HCT116 (cell line): ENCODE measurements at regions not wholly inside any gene's neighbourhood (a gene's known extent, or its start where the extent isn't known, plus 50 kb on each side); places are given as distances from the start of the nearest gene placed in this dataset.

Experiments
- ATAC-seq: fragments of 200-7000 bp; cut with Tn5 transposase; 2 replicates; pipeline ENCODE4 v1.9.1; 2020; ENCODE audit warnings: mild to moderate bottlenecking, moderate library complexity
- BruUV-seq: library from RNA; stranded (reverse); fragments of 400-500 nt; replicated peaks from 2 replicates; lab custom pipeline; 2021; lab: Mats Ljungman, UMichigan
- CTCF ChIA-PET: fragments of 300-600 bp; sonication (Branson Sonifier 250); formaldehyde crosslinking; loops from one replicate; lab custom pipeline; 2021; ENCODE audit warnings: antibody characterized with exemption; lab: Charles Lee
- POLR2A ChIA-PET: fragments of 300-600, 350-600 bp; sonication (Branson Sonifier 250); formaldehyde crosslinking; loops from one replicate; lab custom pipeline; 2021; ENCODE audit warnings: antibody characterized with exemption; lab: Charles Lee
- RAD21 ChIA-PET, 2 experiments: fragments of 300-600 bp; sonication (Branson Sonifier 250); formaldehyde crosslinking; loops; one replicate each; lab custom pipeline; 2023; ENCODE audit warnings: low total read pairs in 2 of 2; ENCODE audit not compliant: uncharacterized antibody in 2 of 2, unreplicated experiment in 2 of 2, low non-redundant PET in 1 of 2; lab: Charles Lee
- DNase-seq: peaks from one replicate; pipeline ENCODE4 v3.0.0-alpha.2; 2010; ENCODE audit warnings: low read depth, low spot score
- H2AFZ ChIP-seq: fragments of 200-600 bp; shearing (Covaris generic), sonication (generic); 2 replicates; pipeline ENCODE4 v1.6.1; 2017; ENCODE audit warnings: low read depth, mixed run types, mixed read lengths, antibody characterized with exemption, low read length; ENCODE audit not compliant: poor library complexity, severe bottlenecking
- H3K27ac ChIP-seq: 2 replicates; pipeline ENCODE4 v1.5.1; 2012; ENCODE audit warnings: low read depth, low read length
- H3K27me3 ChIP-seq: fragments of 200-600 bp; sonication (generic); 2 replicates; pipeline ENCODE4 v1.6.1; 2016; ENCODE audit warnings: mixed run types, low read length, mixed read lengths; ENCODE audit not compliant: insufficient read depth
- H3K36me3 ChIP-seq, 2 experiments: fragments of 200-500 bp in 1 of 2; fragments of 200-600 bp in 1 of 2; sonication (Bioruptor generic) in 1 of 2; sonication (generic) in 1 of 2; 2 replicates each; pipeline versions ENCODE4 v1.5.1 to v1.6.1; 2014 to 2016; ENCODE audit warnings: low read length in 2 of 2, inconsistent platforms in 1 of 2, mixed read lengths in 1 of 2, mixed run types in 1 of 2; ENCODE audit not compliant: insufficient read depth in 2 of 2, control insufficient read depth in 1 of 2
- H3K4me1 ChIP-seq, 2 experiments: fragments of 200-600 bp in 1 of 2; sonication (generic) in 1 of 2; 2 replicates each; pipeline versions ENCODE4 v1.5.1 to v1.6.1; 2012 to 2017; ENCODE audit warnings: low read length in 2 of 2, inconsistent platforms in 1 of 2, mild to moderate bottlenecking in 1 of 2, mixed read lengths in 1 of 2, mixed run types in 1 of 2, moderate library complexity in 1 of 2; ENCODE audit not compliant: insufficient read depth in 2 of 2, control insufficient read depth in 1 of 2
- H3K4me2 ChIP-seq: fragments of 200-600 bp; sonication (generic); 2 replicates; pipeline ENCODE4 v1.6.1; 2017; ENCODE audit warnings: mixed run types, low read length, mixed read lengths
- H3K4me3 ChIP-seq, 2 experiments: fragments of 200-600 bp in 1 of 2; sonication (generic) in 1 of 2; replicated peaks in 1 of 2; 2 replicates each; pipeline ENCODE4 v1.5.1; 2011 to 2016; ENCODE audit warnings: low read length in 2 of 2, control low read depth in 1 of 2, low read depth in 1 of 2, mild to moderate bottlenecking in 1 of 2, mixed read lengths in 1 of 2, mixed run types in 1 of 2
- H3K79me2 ChIP-seq: fragments of 200-600 bp; sonication (generic); 2 replicates; pipeline ENCODE4 v1.6.1; 2017; ENCODE audit warnings: mild to moderate bottlenecking, mixed run types, low read length, moderate library complexity, mixed read lengths; ENCODE audit not compliant: insufficient read depth
- H3K9ac ChIP-seq: fragments of 200-600 bp; sonication (generic); 2 replicates; pipeline ENCODE4 v1.6.1; 2016; ENCODE audit warnings: low read length, mixed read lengths
- H3K9me2 ChIP-seq: fragments of 200-600 bp; sonication (generic), shearing (Covaris generic); 2 replicates; pipeline ENCODE4 v1.6.1; 2017; ENCODE audit warnings: mixed run types, mild to moderate bottlenecking, moderate library complexity; ENCODE audit not compliant: insufficient read depth
- H3K9me3 ChIP-seq, 2 experiments: fragments of 200-500 bp in 1 of 2; fragments of 200-600 bp in 1 of 2; sonication (Bioruptor generic) in 1 of 2; sonication (generic) in 1 of 2; 2 replicates each; pipeline ENCODE4 v1.6.1; 2014 to 2017; ENCODE audit warnings: low read length in 2 of 2, mixed read lengths in 2 of 2, inconsistent platforms in 1 of 2, low read depth in 1 of 2, mild to moderate bottlenecking in 1 of 2, mixed run types in 1 of 2, moderate library complexity in 1 of 2; ENCODE audit not compliant: control insufficient read depth in 1 of 2, insufficient read depth in 1 of 2
- H4K20me1 ChIP-seq: fragments of 200-600 bp; sonication (generic), shearing (Covaris generic); 2 replicates; pipeline ENCODE4 v1.6.1; 2017; ENCODE audit warnings: mixed run types, mild to moderate bottlenecking, moderate library complexity; ENCODE audit not compliant: insufficient read depth
- CBX3 ChIP-seq: IDR thresholded peaks from 2 replicates; pipeline ENCODE4 v1.6.1; 2012; ENCODE audit warnings: low read depth
- CEBPB ChIP-seq: IDR thresholded peaks from 2 replicates; pipeline ENCODE4 v1.6.1; 2012; ENCODE audit warnings: low read depth
- CTCF ChIP-seq, 3 experiments: fragments of 200-600 bp in 1 of 3; sonication (generic) in 1 of 3; IDR thresholded peaks in 2 of 3; conservative IDR thresholded peaks in 1 of 3; 2 replicates each; pipeline ENCODE4 v1.5.1; 2012 to 2017; ENCODE audit warnings: low read depth in 2 of 3, low read length in 2 of 3, antibody characterized with exemption in 1 of 3, borderline replicate concordance in 1 of 3, control low read depth in 1 of 3, mild to moderate bottlenecking in 1 of 3, mixed read lengths in 1 of 3, mixed run types in 1 of 3, moderate library complexity in 1 of 3; ENCODE audit not compliant: insufficient read depth in 1 of 3
- EGR1 ChIP-seq: IDR thresholded peaks from 2 replicates; pipeline ENCODE4 v1.6.1; 2012; ENCODE audit warnings: low read depth
- ELF1 ChIP-seq: IDR thresholded peaks from 2 replicates; pipeline ENCODE4 v1.6.1; 2012; ENCODE audit warnings: low read depth, borderline replicate concordance
- EZH2 ChIP-seq: fragments of 200-600 bp; sonication (generic); IDR thresholded peaks from 2 replicates; pipeline ENCODE4 v1.6.1; 2017; ENCODE audit warnings: antibody characterized with exemption, mixed run types
- FOSL1 ChIP-seq: IDR thresholded peaks from 2 replicates; pipeline ENCODE4 v1.6.1; 2012; ENCODE audit warnings: low read depth
- JUND ChIP-seq: IDR thresholded peaks from 2 replicates; pipeline ENCODE4 v1.6.1; 2012
- POLR2A ChIP-seq: IDR thresholded peaks from 2 replicates; pipeline ENCODE4 v1.7.0; 2011; ENCODE audit warnings: borderline replicate concordance; ENCODE audit not compliant: insufficient read depth, insufficient read length; ENCODE audit errors: extremely low read depth
- POLR2AphosphoS5 ChIP-seq: IDR thresholded peaks from 2 replicates; pipeline ENCODE4 v1.6.1; 2011; ENCODE audit warnings: mild to moderate bottlenecking, low read depth, low read length, moderate library complexity
- RAD21 ChIP-seq: IDR thresholded peaks from 2 replicates; pipeline ENCODE4 v1.6.1; 2012; ENCODE audit warnings: low read depth, mild to moderate bottlenecking
- SP1 ChIP-seq: IDR thresholded peaks from 2 replicates; pipeline ENCODE4 v1.6.1; 2012; ENCODE audit warnings: low read depth
- SRF ChIP-seq: IDR thresholded peaks from 2 replicates; pipeline ENCODE4 v1.6.1; 2012; ENCODE audit warnings: low read depth
- TCF7L2 ChIP-seq: IDR thresholded peaks from 2 replicates; pipeline ENCODE4 v1.7.0; 2011; ENCODE audit warnings: borderline replicate concordance, inconsistent platforms; ENCODE audit not compliant: insufficient read depth, insufficient read length; ENCODE audit errors: extremely low read depth
- YY1 ChIP-seq: IDR thresholded peaks from 2 replicates; pipeline ENCODE4 v1.6.1; 2011; ENCODE audit warnings: low read length, low read depth, moderate library complexity, mild to moderate bottlenecking; ENCODE audit not compliant: insufficient replicate concordance; ENCODE audit errors: extremely low read depth
- ZBTB33 ChIP-seq: IDR thresholded peaks from 2 replicates; pipeline ENCODE4 v1.6.1; 2011; ENCODE audit warnings: mild to moderate bottlenecking, low read length, moderate library complexity; ENCODE audit not compliant: insufficient replicate concordance; ENCODE audit errors: extremely low read depth
- ZFX ChIP-seq: fragments of 450-650 bp; IDR thresholded peaks from 2 replicates; pipeline ENCODE4 v1.6.1; 2017
- ZNF274 ChIP-seq: fragments of 200-500 bp; sonication (Bioruptor generic); IDR thresholded peaks from 2 replicates; pipeline ENCODE4 v1.6.1; 2014; ENCODE audit warnings: mild to moderate bottlenecking, low read depth, low read length, inconsistent platforms
- intact Hi-C: fragments of 100-400 bp; cut with micrococcal nuclease; formaldehyde crosslinking; loops from 2 replicates; pipeline ENCODE4 v1.10.0; 2022
- TF ChIP-seq, protein P1 (sequence below): IDR thresholded peaks from 2 replicates; pipeline ENCODE4 v1.6.1; 2012; ENCODE audit warnings: low read depth
- TF ChIP-seq, protein P2 (sequence below): IDR thresholded peaks from 2 replicates; pipeline ENCODE4 v1.6.1; 2012

- H3K36me3 ChIP-seq, result no peaks in the 10 kb centered on the region
- H3K9me2 ChIP-seq, result no peaks in the 10 kb centered on the region
- H3K9me3 ChIP-seq, result no peaks in the 10 kb centered on the region
- H3K4me3 ChIP-seq, result no peak overlapping the region
- no peak for DNase-seq
- CTCF ChIA-PET, result no interaction called here
- no peak overlapping the region for H3K27ac ChIP-seq
- H3K9ac ChIP-seq, result no peak overlapping the region
- RAD21 ChIA-PET, result no interaction called here
- TF ChIP-seq POLR2A, result no peak
- no peak for TF ChIP-seq POLR2AphosphoS5
- no peak for TF ChIP-seq SP1
- no peak for TF ChIP-seq SRF
- no peak for TF ChIP-seq CTCF (IDR thresholded peaks at IDR 0.05 in 2 of 3, conservative IDR thresholded peaks at IDR 0.05 in 1 of 3; ENCODE audit: borderline replicate concordance in 1 of 3, insufficient read depth in 1 of 3, low read depth in 2 of 3, low read length in 2 of 3)
- TF ChIP-seq EGR1, result no peak
- no peak for TF ChIP-seq JUND
- TF ChIP-seq, protein P1, sequence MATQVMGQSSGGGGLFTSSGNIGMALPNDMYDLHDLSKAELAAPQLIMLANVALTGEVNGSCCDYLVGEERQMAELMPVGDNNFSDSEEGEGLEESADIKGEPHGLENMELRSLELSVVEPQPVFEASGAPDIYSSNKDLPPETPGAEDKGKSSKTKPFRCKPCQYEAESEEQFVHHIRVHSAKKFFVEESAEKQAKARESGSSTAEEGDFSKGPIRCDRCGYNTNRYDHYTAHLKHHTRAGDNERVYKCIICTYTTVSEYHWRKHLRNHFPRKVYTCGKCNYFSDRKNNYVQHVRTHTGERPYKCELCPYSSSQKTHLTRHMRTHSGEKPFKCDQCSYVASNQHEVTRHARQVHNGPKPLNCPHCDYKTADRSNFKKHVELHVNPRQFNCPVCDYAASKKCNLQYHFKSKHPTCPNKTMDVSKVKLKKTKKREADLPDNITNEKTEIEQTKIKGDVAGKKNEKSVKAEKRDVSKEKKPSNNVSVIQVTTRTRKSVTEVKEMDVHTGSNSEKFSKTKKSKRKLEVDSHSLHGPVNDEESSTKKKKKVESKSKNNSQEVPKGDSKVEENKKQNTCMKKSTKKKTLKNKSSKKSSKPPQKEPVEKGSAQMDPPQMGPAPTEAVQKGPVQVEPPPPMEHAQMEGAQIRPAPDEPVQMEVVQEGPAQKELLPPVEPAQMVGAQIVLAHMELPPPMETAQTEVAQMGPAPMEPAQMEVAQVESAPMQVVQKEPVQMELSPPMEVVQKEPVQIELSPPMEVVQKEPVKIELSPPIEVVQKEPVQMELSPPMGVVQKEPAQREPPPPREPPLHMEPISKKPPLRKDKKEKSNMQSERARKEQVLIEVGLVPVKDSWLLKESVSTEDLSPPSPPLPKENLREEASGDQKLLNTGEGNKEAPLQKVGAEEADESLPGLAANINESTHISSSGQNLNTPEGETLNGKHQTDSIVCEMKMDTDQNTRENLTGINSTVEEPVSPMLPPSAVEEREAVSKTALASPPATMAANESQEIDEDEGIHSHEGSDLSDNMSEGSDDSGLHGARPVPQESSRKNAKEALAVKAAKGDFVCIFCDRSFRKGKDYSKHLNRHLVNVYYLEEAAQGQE, result no peak
- no peak for TF ChIP-seq RAD21
- no peak for TF ChIP-seq ZFX
- no peak for TF ChIP-seq YY1
- no peak for TF ChIP-seq TCF7L2
- no peak for TF ChIP-seq ZBTB33
- no peak for TF ChIP-seq FOSL1
- TF ChIP-seq CBX3, result no peak
- no peak for TF ChIP-seq ZNF274
- no peak for TF ChIP-seq ELF1
- TF ChIP-seq, protein P2, sequence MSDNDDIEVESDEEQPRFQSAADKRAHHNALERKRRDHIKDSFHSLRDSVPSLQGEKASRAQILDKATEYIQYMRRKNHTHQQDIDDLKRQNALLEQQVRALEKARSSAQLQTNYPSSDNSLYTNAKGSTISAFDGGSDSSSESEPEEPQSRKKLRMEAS, result no peak
- TF ChIP-seq CEBPB, result no peak
- no peak for TF ChIP-seq EZH2
- no peaks in the 10 kb centered on the region for H3K27me3 ChIP-seq
- ATAC-seq, result no peak
- no TSS peak for BruUV-seq
- POLR2A ChIA-PET, result no interaction called here
- H4K20me1 ChIP-seq, result no peaks in the 10 kb centered on the region
- H2AFZ ChIP-seq, result no peak overlapping the region
- H3K4me2 ChIP-seq, result no peak overlapping the region
- intact Hi-C loops, result no loop called here
- H3K4me1 ChIP-seq, result no peaks in the 10 kb centered on the region
- no peaks in the 10 kb centered on the region for H3K79me2 ChIP-seq
Measured at GRCh38 chr5:10838038-10838437, 77.0 kb upstream of the DAP start.
